Stimulated activated CD4-positive, alpha-beta T cell treated with anti-CD3 and anti-CD28 coated beads, Interleukin-12 subunit alpha, Interleukin-12 subunit beta, amount 100 ng/mL, for 4 hours (primary cell): ENCODE measurements at regions not wholly inside any gene's neighbourhood (a gene's known extent, or its start where the extent isn't known, plus 50 kb on each side); places are given as distances from the start of the nearest gene placed in this dataset.
"Not testable (repeated sequence)": the region's sequence is repeated elsewhere in the genome, so short reads cannot be mapped to it uniquely, and the experiment has no call there.

Experiments
- DNase-seq: peaks from one replicate; pipeline ENCODE4 v3.0.0-alpha.2; 2020

- no peak for DNase-seq
Observed at GRCh38 chr5:155625315-155625714, 611.8 kb downstream of the KIF4B start.

DNA sequence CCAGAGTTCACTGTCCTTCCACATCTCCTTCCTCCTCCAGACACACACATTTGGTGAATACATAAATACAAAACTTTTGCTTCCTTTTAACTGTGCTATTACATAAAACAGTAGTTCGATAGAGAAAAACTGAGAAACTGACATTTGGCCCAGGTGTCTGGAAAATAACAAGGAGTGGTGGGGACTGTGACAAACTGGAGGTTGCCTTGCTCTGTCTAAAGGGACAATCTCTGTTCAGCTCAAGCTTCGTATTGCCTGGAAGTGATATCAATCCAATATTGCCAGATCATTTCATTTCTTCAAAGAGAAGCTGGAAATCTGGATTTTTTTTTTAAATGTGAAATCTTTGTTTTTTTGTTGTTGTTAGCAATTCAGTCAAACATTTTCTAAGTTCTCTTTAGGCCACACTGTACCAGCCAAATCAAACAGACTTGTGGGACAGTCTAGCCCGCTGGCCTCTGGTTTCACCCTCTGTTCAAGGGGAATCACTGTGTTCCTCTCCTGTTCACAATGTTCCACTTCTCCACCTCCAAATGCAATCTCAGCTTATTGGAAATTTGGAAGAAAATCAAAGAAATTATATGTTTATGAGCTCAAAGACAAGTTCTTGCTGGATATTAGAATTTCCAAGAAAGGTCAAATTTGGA lies 612.5 kb downstream of the KIF4B start:
- no peak for DNase-seq

DNA sequence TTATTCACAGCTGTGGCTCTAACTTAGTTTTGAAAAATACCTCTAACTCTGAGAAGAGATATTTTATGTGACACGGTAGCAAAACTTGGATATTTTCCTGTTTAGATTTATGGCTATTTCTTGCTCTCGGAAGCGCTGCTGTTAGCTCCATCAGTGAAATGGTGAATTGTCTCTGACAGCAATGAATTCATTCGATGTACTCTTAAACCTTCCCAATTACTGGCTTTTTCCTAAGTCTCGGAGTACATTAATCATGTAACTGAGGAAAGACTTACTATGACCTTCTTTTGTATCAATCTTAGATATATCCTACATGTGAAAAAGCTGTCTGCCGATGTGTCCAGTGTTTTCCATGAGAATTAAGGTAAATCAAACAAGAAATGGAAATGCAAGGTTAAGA lies 613.0 kb downstream of the KIF4B start:
- DNase-seq = no peak

DNA sequence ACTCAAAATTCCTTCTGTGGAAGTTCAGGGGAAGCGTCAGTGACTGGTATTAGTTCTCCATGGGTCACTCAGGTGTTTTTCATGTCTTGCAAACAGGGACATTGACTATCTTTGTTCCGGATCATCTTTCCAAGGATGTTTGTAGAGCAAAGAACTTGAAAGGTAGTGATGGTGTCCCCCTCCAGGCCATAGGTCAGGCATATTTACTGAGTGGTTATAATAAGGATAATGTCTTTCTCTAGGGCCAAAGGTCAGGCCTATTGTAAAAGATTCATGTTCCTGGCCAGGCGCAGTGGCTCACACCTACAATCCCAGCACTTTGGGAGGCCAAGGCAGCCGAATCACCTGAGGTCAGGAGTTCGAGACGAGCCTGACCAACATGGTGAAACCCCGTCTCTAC lies 614.8 kb downstream of the KIF4B start:
- DNase-seq = no peak

GRCh38 chr5:155629597-155629996 lies 616.0 kb downstream of the KIF4B start:
- DNase-seq = no peak

- no peak for DNase-seq
Observed at GRCh38 chr5:155631116-155631515, 617.6 kb downstream of the KIF4B start.

GRCh38 chr5:155633338-155633957 lies 619.9 kb downstream of the KIF4B start:
- no peak for DNase-seq

DNA sequence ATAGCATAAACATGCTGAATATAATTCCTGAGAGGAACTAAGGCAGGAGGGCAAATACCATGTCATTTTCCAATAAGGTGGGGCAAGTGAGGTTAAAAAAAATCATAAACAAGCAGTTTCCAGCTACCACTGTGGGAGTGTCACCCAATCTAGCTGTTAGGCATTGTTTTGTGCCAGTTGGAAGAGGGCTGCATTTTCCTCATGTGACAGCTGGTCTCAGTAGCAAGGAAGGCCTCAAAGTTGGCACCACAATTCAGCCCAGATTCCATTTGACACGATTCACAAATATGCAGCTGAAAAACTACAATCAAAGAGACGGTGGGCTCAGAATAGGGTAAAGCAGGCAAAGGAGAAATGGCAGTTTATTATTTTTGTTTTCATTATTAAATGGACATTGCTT lies 636.1 kb downstream of the KIF4B start:
- DNase-seq = no peak

DNA sequence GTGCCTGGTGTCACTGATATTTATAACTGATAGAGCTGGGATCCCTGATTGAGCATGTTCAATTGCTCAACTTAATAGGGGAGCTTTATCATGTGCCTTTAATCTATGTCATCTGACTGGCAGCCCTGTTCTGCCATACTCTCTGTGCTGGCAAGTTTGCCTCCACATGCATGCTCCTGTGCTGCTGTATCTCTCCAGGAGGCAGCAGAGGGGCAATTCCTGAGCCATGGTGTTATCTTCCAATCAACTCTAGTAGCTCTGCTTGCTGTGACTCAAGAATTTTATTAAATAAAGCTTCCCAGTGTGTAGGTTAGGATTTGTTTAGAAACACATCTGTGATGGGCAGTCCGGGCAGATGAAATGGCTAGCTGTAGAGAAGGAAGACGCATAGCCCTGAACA lies 642.0 kb downstream of the KIF4B start:
- DNase-seq = no peak

GRCh38 chr5:155661859-155662258 lies 648.3 kb downstream of the KIF4B start:
- no peak for DNase-seq

DNA sequence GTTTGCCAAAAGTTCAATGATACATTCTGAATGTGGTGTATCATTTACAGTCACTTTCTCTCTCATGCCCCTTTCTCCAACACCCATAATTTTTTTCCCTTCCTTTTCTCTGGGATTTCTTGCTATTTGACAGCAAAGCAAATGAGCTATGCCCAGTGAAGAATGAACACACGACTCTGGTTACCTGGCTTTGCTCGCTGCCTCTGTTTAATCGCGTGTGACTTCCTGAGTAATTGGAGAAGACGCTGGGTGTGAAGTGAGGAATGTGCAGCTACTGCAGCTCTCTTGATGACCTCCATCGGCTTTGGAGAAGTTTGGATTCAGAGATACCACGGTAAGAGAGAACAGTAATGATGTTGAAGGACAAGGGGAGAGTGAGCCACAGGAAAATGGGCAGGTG lies 651.8 kb downstream of the KIF4B start:
- no peak for DNase-seq

DNA sequence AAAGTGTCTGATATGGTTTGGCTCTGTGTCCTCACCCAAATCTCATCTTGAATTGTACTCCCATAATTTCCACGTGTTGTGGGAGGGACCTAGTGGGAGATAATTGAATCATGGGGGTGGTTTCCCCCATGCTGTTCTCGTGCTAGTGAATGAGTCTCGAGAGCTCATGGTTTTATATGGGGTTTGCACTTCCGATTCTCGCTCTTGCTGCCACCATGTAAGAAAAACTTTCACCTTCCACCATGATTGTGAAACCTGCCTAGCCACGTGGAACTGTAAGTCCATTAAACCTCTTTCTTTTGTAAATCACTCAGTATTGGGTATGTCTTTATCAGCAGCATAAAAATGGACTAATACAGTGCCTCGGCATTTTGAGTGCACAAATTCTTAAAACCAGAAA lies 655.0 kb upstream of the SGCD start:
- DNase-seq = not testable (repeated sequence)

GRCh38 chr5:155676967-155677366 lies 650.0 kb upstream of the SGCD start:
- DNase-seq = no peak

DNA sequence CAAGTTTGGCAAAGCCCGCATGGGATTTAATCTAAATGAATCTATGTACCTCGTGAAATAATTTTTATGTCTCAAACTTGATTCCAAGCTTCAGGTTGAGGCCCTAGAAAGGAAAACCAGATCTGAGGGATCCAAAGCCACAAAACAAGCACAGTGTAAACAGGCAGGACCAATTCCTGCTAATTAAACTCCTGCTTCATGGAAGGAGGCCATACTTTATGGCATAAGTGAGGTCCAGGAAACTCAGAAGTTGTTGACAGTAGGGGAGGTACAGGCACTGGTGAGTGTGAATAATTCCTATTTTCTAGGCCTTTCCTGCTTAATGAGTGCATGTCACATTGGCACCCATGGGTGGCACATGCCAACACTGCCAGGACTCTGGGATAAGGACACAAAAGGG lies 648.6 kb upstream of the SGCD start:
- no peak for DNase-seq

GRCh38 chr5:155679530-155679929 lies 647.4 kb upstream of the SGCD start:
- no peak for DNase-seq

- DNase-seq = no peak
Observed at GRCh38 chr5:155684417-155684816, 642.5 kb upstream of the SGCD start.

DNA sequence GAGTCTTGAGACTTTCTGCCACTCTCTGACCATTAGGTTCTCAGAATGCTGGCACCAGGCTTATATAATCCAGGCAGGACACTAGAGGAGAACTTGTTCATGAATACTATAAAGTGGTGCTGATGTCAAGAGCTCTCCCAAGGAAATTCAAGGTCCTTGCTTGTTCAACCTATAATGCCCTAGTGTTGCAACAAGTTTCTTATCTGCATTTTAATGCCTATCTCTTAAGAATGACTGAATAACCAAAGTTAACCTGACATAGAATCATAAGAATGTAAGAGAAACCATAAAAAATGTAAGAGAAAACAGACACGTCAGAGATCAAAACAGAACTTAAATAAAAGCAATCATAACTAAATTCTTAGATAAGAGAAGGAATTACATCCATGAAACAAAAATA lies 640.8 kb upstream of the SGCD start:
- DNase-seq = no peak

GRCh38 chr5:155689406-155689805 lies 637.6 kb upstream of the SGCD start:
- DNase-seq = no peak

DNA sequence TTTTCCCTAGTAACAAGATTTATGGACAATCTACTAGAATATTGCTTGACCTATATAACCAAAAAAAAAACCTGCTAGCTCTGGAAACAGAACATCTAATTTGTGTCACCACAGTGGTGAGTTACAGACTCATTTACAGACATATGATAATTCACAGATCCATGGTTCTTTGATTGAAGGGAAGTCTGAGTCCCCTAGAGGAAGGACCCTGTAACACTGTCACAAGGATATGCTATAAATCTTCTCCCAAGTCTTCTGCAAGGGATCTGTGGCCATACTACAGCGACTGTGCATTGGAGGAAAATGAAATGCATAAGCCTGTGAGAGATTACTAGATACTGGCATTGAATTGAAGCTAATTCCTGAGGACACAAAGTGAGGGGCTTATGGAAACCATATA lies 630.6 kb upstream of the SGCD start:
- no peak for DNase-seq

- DNase-seq = no peak
Observed at GRCh38 chr5:155697236-155697635, 629.7 kb upstream of the SGCD start.

GRCh38 chr5:155699385-155699784 lies 627.6 kb upstream of the SGCD start:
- no peak for DNase-seq

- no peak for DNase-seq
Observed at GRCh38 chr5:155700333-155700732, 626.6 kb upstream of the SGCD start.

- DNase-seq = no peak
Observed at GRCh38 chr5:155711882-155712281, 615.1 kb upstream of the SGCD start.

DNA sequence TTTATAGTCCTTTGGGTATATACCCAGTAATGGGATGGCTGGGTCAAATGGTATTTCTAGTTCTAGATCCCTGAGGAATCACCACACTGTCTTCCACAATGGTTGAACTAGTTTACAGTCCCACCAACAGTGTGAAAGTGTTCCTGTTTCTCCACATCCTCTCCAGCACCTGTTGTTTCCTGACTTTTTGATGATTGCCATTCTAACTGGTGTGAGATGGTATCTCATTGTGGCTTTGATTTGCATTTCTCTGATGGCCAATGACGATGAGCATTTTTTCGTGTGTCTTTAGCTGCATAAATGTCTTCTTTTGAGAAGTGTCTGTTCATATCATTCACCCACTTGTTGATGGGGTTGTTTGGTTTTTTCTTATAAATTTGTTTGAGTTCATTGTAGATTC lies 612.5 kb upstream of the SGCD start:
- DNase-seq = not testable (repeated sequence)

GRCh38 chr5:155726267-155726666 lies 600.7 kb upstream of the SGCD start:
- DNase-seq = no peak
